MM.1S (cell line): ENCODE measurements at regions not wholly inside any gene's neighbourhood (a gene's known extent, or its start where the extent isn't known, plus 50 kb on each side); places are given as distances from the start of the nearest gene placed in this dataset.

Experiments used
- DNase-seq: peaks from one replicate; pipeline ENCODE4 v3.0.0-alpha.2; 2015
- H2AFZ ChIP-seq: fragments of 300-600 bp; sonication (generic); 2 replicates; pipeline ENCODE4 v1.6.0; 2016; ENCODE audit warnings: antibody characterized with exemption, low read length
- H3F3A ChIP-seq: fragments of 300-600 bp; sonication (generic); 2 replicates; pipeline ENCODE4 v1.6.1; 2016; ENCODE audit warnings: mild to moderate bottlenecking, antibody characterized with exemption, low read length, moderate library complexity, mixed read lengths; ENCODE audit not compliant: insufficient read depth
- H3K27ac ChIP-seq: fragments of 300-600 bp; sonication (generic); 2 replicates; pipeline ENCODE4 v1.5.1; 2016; ENCODE audit warnings: mild to moderate bottlenecking, low read length
- H3K27me3 ChIP-seq: fragments of 300-600 bp; sonication (generic); replicated peaks from 2 replicates; pipeline ENCODE4 v1.6.0; 2016; ENCODE audit warnings: low read length; ENCODE audit not compliant: insufficient read depth
- H3K36me3 ChIP-seq: fragments of 300-600 bp; sonication (generic); replicated peaks from 2 replicates; pipeline ENCODE4 v1.6.1; 2016; ENCODE audit warnings: mild to moderate bottlenecking, low read length, mixed read lengths; ENCODE audit not compliant: insufficient read depth
- H3K4me1 ChIP-seq: fragments of 300-600 bp; sonication (generic); 2 replicates; pipeline ENCODE4 v1.6.1; 2016; ENCODE audit warnings: low read length, mixed read lengths
- H3K4me2 ChIP-seq: fragments of 300-600 bp; sonication (generic); 2 replicates; pipeline ENCODE4 v1.6.0; 2016; ENCODE audit warnings: low read depth, low read length
- H3K4me3 ChIP-seq: fragments of 300-600 bp; sonication (generic); 2 replicates; pipeline ENCODE4 v1.5.1; 2016; ENCODE audit warnings: low read length, mixed read lengths
- H3K79me2 ChIP-seq: fragments of 300-600 bp; sonication (generic); 2 replicates; pipeline ENCODE4 v1.6.1; 2016; ENCODE audit warnings: mixed run types, low read length, mixed read lengths
- H3K9ac ChIP-seq: fragments of 300-600 bp; sonication (generic); 2 replicates; pipeline ENCODE4 v1.6.1; 2016; ENCODE audit warnings: low read length, mixed read lengths
- H3K9me2 ChIP-seq: fragments of 300-600 bp; sonication (generic); replicated peaks from 2 replicates; pipeline ENCODE4 v1.6.1; 2016; ENCODE audit warnings: mild to moderate bottlenecking, low read length, mixed read lengths; ENCODE audit not compliant: insufficient read depth
- H3K9me3 ChIP-seq: fragments of 300-600 bp; sonication (generic); replicated peaks from 2 replicates; pipeline ENCODE4 v1.6.1; 2016; ENCODE audit warnings: mild to moderate bottlenecking, low read length, mixed read lengths; ENCODE audit not compliant: insufficient read depth
- H4K20me1 ChIP-seq: fragments of 300-600 bp; sonication (generic); 2 replicates; pipeline ENCODE4 v1.6.1; 2016; ENCODE audit warnings: mild to moderate bottlenecking, low read length, moderate library complexity, mixed read lengths; ENCODE audit not compliant: insufficient read depth
- EZH2 ChIP-seq: fragments of 300-600 bp; sonication (generic); optimal IDR thresholded peaks from 2 replicates; pipeline ENCODE3; 2017; ENCODE audit warnings: low read depth, mild to moderate bottlenecking, antibody characterized with exemption, low read length, mixed read lengths
- EZH2phosphoT487 ChIP-seq: fragments of 300-600 bp; sonication (generic); IDR thresholded peaks from 2 replicates; pipeline ENCODE4 v1.6.1; 2018; ENCODE audit warnings: antibody characterized with exemption, low read length
- TF ChIP-seq, protein P1 (sequence below): fragments of 300-600 bp; sonication (generic); IDR thresholded peaks from 2 replicates; pipeline ENCODE4 v1.5.1; 2016; ENCODE audit warnings: antibody characterized with exemption, low read length, mixed read lengths

DNA sequence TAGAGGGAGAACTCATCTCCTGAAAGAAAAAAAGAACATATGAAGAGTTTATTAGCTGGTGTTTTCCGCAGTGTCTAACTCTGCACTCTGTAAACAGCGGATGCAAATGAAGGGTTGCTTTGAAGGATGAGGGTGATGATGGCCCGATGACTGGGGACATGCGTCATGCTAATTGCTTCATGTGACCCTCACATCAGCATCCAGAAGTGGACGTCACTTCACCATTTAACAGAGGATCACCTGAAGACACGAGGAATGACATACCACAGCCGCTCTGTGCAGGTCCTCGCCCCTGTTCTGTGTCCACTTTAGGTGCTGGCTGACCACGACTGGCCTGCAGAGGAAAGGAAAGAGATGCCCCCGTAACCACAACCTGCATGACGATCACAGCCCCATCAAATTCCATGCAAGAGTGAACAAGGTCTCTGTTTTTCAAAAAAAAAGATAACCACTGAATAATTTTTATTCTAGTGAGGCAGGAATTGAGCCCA lies 82.9 kb downstream of the KLF6 start:
- TF ChIP-seq EZH2phosphoT487 (no peak), EZH2 (no peak)
- TF ChIP-seq, protein P1, sequence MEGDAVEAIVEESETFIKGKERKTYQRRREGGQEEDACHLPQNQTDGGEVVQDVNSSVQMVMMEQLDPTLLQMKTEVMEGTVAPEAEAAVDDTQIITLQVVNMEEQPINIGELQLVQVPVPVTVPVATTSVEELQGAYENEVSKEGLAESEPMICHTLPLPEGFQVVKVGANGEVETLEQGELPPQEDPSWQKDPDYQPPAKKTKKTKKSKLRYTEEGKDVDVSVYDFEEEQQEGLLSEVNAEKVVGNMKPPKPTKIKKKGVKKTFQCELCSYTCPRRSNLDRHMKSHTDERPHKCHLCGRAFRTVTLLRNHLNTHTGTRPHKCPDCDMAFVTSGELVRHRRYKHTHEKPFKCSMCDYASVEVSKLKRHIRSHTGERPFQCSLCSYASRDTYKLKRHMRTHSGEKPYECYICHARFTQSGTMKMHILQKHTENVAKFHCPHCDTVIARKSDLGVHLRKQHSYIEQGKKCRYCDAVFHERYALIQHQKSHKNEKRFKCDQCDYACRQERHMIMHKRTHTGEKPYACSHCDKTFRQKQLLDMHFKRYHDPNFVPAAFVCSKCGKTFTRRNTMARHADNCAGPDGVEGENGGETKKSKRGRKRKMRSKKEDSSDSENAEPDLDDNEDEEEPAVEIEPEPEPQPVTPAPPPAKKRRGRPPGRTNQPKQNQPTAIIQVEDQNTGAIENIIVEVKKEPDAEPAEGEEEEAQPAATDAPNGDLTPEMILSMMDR = no peak
- H3K27ac ChIP-seq = no peak overlapping the region
- H4K20me1 ChIP-seq = no peaks in the 10 kb centered on the region
- H2AFZ ChIP-seq = no peak overlapping the region
- no peaks in the 10 kb centered on the region for H3K36me3 ChIP-seq
- no peak overlapping the region for H3K4me3 ChIP-seq
- no peaks in the 10 kb centered on the region for H3K27me3 ChIP-seq
- no peaks in the 10 kb centered on the region; the same call in 1 of the 2 replicates for H3K9me3 ChIP-seq
- H3F3A ChIP-seq = no peaks in the 10 kb centered on the region
- no peak for DNase-seq
- H3K4me1 ChIP-seq = no peaks in the 10 kb centered on the region
- H3K9ac ChIP-seq = no peak overlapping the region
- H3K9me2 ChIP-seq = no peaks in the 10 kb centered on the region
- H3K4me2 ChIP-seq = no peak overlapping the region
- H3K79me2 ChIP-seq = no peaks in the 10 kb centered on the region

DNA sequence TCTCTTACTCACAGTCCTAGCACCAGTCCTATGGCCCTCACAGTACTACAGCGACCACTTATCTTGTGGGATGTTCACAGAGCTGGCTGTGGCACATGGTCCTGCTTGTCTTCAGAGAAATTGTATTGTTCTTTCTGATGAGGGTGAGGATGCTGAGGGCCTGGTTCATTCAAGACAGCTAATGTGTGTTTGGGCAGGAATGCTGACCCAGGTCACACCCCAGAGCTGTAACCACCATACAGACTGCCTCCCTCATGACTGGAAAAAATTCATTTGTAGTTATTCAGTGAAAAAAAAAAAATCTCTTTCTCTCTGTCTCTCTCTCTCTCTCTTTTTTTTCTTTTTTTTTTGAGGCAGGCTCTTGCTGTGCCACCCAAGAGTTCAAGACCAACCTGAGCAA lies 83.5 kb downstream of the KLF6 start:
- Histone ChIP-seq H3K9me3 (no peaks in the 10 kb centered on the region; the same call in 1 of the 2 replicates), H2AFZ (no peak overlapping the region), H3F3A (no peaks in the 10 kb centered on the region), H3K4me2 (no peak overlapping the region), H3K27me3 (no peaks in the 10 kb centered on the region), H3K4me1 (no peaks in the 10 kb centered on the region), H4K20me1 (no peaks in the 10 kb centered on the region), H3K36me3 (no peaks in the 10 kb centered on the region), H3K9ac (no peak overlapping the region), H3K27ac (no peak overlapping the region), H3K9me2 (no peaks in the 10 kb centered on the region), H3K79me2 (no peaks in the 10 kb centered on the region), H3K4me3 (no peak overlapping the region)
- TF ChIP-seq, protein P1 = no peak
- TF ChIP-seq EZH2 = no peak
- no peak for TF ChIP-seq EZH2phosphoT487
- DNase-seq = no peak

DNA sequence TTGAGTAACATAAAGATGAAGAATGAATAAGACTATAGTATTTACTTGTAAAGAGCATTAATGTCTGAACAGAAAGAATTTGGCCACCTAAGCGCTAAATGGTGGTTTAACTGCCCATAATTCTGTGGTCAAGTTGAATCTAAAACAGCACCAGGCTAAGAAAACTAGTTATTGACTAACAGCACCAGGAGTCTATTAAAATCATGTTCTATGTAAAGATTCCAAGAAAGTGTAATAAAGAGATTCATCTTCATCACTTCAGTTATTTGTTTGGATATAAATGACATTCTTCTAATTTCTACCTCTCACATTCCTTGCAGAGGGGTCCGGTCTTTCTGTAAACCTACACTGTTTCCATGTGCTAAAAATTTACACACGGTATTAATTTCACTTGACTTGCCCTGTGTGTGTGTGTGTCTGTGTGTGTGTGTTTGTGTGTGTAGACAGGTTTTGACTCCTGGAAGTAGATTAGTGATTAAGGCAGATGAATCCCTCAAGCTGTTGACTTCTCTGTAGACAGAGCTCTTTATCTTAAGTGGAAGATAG lies 84.4 kb downstream of the KLF6 start:
- no peak overlapping the region for H3K9ac ChIP-seq
- TF ChIP-seq, protein P1 = no peak
- TF ChIP-seq EZH2phosphoT487 (no peak), EZH2 (no peak)
- no peaks in the 10 kb centered on the region for H3K4me1 ChIP-seq
- no peaks in the 10 kb centered on the region for H3F3A ChIP-seq
- H3K9me3 ChIP-seq = no peaks in the 10 kb centered on the region; the same call in 1 of the 2 replicates
- no peak for DNase-seq
- no peaks in the 10 kb centered on the region for H3K9me2 ChIP-seq
- no peaks in the 10 kb centered on the region for H3K79me2 ChIP-seq
- no peak overlapping the region for H3K27ac ChIP-seq
- no peaks in the 10 kb centered on the region for H3K36me3 ChIP-seq
- H3K4me2 ChIP-seq = no peak overlapping the region
- no peak overlapping the region for H2AFZ ChIP-seq
- no peaks in the 10 kb centered on the region for H4K20me1 ChIP-seq
- H3K27me3 ChIP-seq = no peaks in the 10 kb centered on the region
- H3K4me3 ChIP-seq = no peak overlapping the region
